Astrocyte (in vitro differentiated cells and primary cell): ENCODE measurements at regions not wholly inside any gene's neighbourhood (a gene's known extent, or its start where the extent isn't known, plus 50 kb on each side); places are given as distances from the start of the nearest gene placed in this dataset.

Experiments
- DNase-seq: peaks from one replicate; pipeline ENCODE4 v3.0.0-alpha.2; 2010; ENCODE audit warnings: low read depth
- FAIRE-seq: peaks from 2 replicates; lab custom pipeline; 2011; peaks lifted over from hg19 to GRCh38; lab: Jason Lieb, UNC
- H2AFZ ChIP-seq: 2 replicates; pipeline ENCODE4 v1.6.0; 2012; ENCODE audit warnings: low read depth, low read length, inconsistent platforms
- H3K27ac ChIP-seq: 2 replicates; pipeline ENCODE4 v1.5.1; 2011; ENCODE audit warnings: low read depth, low read length, inconsistent platforms
- H3K27me3 ChIP-seq: 2 replicates; pipeline ENCODE4 v1.6.0; 2011; ENCODE audit warnings: low read length, inconsistent platforms; ENCODE audit not compliant: insufficient read depth
- H3K36me3 ChIP-seq: 2 replicates; pipeline ENCODE4 v1.5.1; 2011; ENCODE audit warnings: low read length, inconsistent platforms; ENCODE audit not compliant: insufficient read depth
- H3K4me1 ChIP-seq: 2 replicates; pipeline ENCODE4 v1.5.1; 2011; ENCODE audit warnings: low read length, inconsistent platforms; ENCODE audit not compliant: insufficient read depth
- H3K4me2 ChIP-seq: 2 replicates; pipeline ENCODE4 v1.6.0; 2012; ENCODE audit warnings: low read length, inconsistent platforms
- H3K4me3 ChIP-seq: 2 replicates; pipeline ENCODE4 v1.5.1; 2011; ENCODE audit warnings: low read depth, mild to moderate bottlenecking, low read length, inconsistent platforms; ENCODE audit not compliant: insufficient read depth
- H3K79me2 ChIP-seq: 2 replicates; pipeline ENCODE4 v1.6.0; 2012; ENCODE audit warnings: mild to moderate bottlenecking, low read length, inconsistent platforms; ENCODE audit not compliant: insufficient read depth
- H3K9ac ChIP-seq: 2 replicates; pipeline ENCODE4 v1.6.0; 2012; ENCODE audit warnings: mild to moderate bottlenecking, low read length, inconsistent platforms
- H3K9me3 ChIP-seq: 2 replicates; pipeline ENCODE4 v1.5.1; 2012; ENCODE audit warnings: low read depth, mild to moderate bottlenecking, low read length, inconsistent platforms; ENCODE audit not compliant: insufficient read depth
- H4K20me1 ChIP-seq: 2 replicates; pipeline ENCODE4 v1.6.0; 2012; ENCODE audit warnings: low read length, inconsistent platforms; ENCODE audit not compliant: insufficient read depth
- H3K27ac Mint-ChIP-seq: one replicate; pipeline ENCODE4 v1.8.0; 2021; ENCODE audit warnings: mild to moderate bottlenecking, mixed read lengths; ENCODE audit not compliant: unreplicated experiment
- H3K27me3 Mint-ChIP-seq: one replicate; pipeline ENCODE4 v1.8.0; 2021; ENCODE audit warnings: low read depth, mixed read lengths; ENCODE audit not compliant: unreplicated experiment
- H3K36me3 Mint-ChIP-seq: one replicate; pipeline ENCODE4 v1.8.0; 2021; ENCODE audit warnings: low read depth, mixed read lengths; ENCODE audit not compliant: unreplicated experiment
- H3K4me1 Mint-ChIP-seq: one replicate; pipeline ENCODE4 v1.8.0; 2021; ENCODE audit warnings: low read depth, mixed read lengths; ENCODE audit not compliant: unreplicated experiment
- H3K4me3 Mint-ChIP-seq: one replicate; pipeline ENCODE4 v1.8.0; 2021; ENCODE audit warnings: mild to moderate bottlenecking, moderate library complexity, mixed read lengths; ENCODE audit not compliant: unreplicated experiment
- H3K9me3 Mint-ChIP-seq: one replicate; pipeline ENCODE4 v1.8.0; 2021; ENCODE audit warnings: mild to moderate bottlenecking, mixed read lengths; ENCODE audit not compliant: unreplicated experiment
- EZH2 ChIP-seq: IDR thresholded peaks from 2 replicates; pipeline ENCODE4 v1.6.1; 2012; ENCODE audit warnings: mild to moderate bottlenecking, low read length, inconsistent platforms; ENCODE audit not compliant: insufficient read depth
- TF ChIP-seq, protein P1 (sequence below): IDR thresholded peaks from 2 replicates; pipeline ENCODE4 v1.5.1; 2011; ENCODE audit warnings: low read depth, mild to moderate bottlenecking, inconsistent platforms, low read length, moderate library complexity; ENCODE audit not compliant: insufficient read depth

- peaks cover 11% of the 10 kb centered on the region for H3K4me1 Mint-ChIP-seq
- no peak for TF ChIP-seq EZH2
- TF ChIP-seq, protein P1, sequence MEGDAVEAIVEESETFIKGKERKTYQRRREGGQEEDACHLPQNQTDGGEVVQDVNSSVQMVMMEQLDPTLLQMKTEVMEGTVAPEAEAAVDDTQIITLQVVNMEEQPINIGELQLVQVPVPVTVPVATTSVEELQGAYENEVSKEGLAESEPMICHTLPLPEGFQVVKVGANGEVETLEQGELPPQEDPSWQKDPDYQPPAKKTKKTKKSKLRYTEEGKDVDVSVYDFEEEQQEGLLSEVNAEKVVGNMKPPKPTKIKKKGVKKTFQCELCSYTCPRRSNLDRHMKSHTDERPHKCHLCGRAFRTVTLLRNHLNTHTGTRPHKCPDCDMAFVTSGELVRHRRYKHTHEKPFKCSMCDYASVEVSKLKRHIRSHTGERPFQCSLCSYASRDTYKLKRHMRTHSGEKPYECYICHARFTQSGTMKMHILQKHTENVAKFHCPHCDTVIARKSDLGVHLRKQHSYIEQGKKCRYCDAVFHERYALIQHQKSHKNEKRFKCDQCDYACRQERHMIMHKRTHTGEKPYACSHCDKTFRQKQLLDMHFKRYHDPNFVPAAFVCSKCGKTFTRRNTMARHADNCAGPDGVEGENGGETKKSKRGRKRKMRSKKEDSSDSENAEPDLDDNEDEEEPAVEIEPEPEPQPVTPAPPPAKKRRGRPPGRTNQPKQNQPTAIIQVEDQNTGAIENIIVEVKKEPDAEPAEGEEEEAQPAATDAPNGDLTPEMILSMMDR: no peak
- peak overlapping the region; percentile 47 for H3K4me3 ChIP-seq
- H3K27ac ChIP-seq: no peak overlapping the region
- FAIRE-seq (no peak), DNase-seq (peak; percentile 59)
- peaks cover 2% of the 10 kb centered on the region for H3K27me3 ChIP-seq
- peak overlapping the region; percentile 57 for H3K4me3 Mint-ChIP-seq
- no peaks in the 10 kb centered on the region for H4K20me1 ChIP-seq
- H3K9me3 Mint-ChIP-seq: peaks cover 6% of the 10 kb centered on the region
- peaks cover 1% of the 10 kb centered on the region for H3K27me3 Mint-ChIP-seq
- peak overlapping the region; percentile 96 for H2AFZ ChIP-seq
- H3K9ac ChIP-seq: peak overlapping the region; percentile 71
- H3K4me1 ChIP-seq: peaks cover 6% of the 10 kb centered on the region
- H3K9me3 ChIP-seq: no peaks in the 10 kb centered on the region
- H3K79me2 ChIP-seq: no peaks in the 10 kb centered on the region
- peak overlapping the region; percentile 92 for H3K4me2 ChIP-seq
- no peaks in the 10 kb centered on the region for H3K36me3 ChIP-seq
- no peak overlapping the region for H3K27ac Mint-ChIP-seq
- no peaks in the 10 kb centered on the region for H3K36me3 Mint-ChIP-seq
Measured at GRCh38 chr12:98456576-98457573, 58.5 kb upstream of the TMPO start.

GRCh38 chr12:98464190-98464589, 51.2 kb upstream of the TMPO start:
- H3K27me3 Mint-ChIP-seq: no peaks in the 10 kb centered on the region
- Histone ChIP-seq H3K4me3 (no peak overlapping the region), H3K9me3 (no peaks in the 10 kb centered on the region), H3K36me3 (no peaks in the 10 kb centered on the region), H3K4me1 (no peaks in the 10 kb centered on the region), H2AFZ (no peak overlapping the region), H3K79me2 (no peaks in the 10 kb centered on the region), H3K9ac (no peak overlapping the region), H3K27me3 (peaks cover 2% of the 10 kb centered on the region), H4K20me1 (no peaks in the 10 kb centered on the region), H3K27ac (no peak overlapping the region), H3K4me2 (no peak overlapping the region)
- H3K27ac Mint-ChIP-seq: no peak overlapping the region
- TF ChIP-seq, protein P1: no peak
- no peak for TF ChIP-seq EZH2
- DNase-seq (peak; percentile 23), FAIRE-seq (no peak)
- H3K36me3 Mint-ChIP-seq: no peaks in the 10 kb centered on the region
- no peaks in the 10 kb centered on the region for H3K9me3 Mint-ChIP-seq
- H3K4me3 Mint-ChIP-seq: no peak overlapping the region
- peaks cover 8% of the 10 kb centered on the region for H3K4me1 Mint-ChIP-seq

DNA sequence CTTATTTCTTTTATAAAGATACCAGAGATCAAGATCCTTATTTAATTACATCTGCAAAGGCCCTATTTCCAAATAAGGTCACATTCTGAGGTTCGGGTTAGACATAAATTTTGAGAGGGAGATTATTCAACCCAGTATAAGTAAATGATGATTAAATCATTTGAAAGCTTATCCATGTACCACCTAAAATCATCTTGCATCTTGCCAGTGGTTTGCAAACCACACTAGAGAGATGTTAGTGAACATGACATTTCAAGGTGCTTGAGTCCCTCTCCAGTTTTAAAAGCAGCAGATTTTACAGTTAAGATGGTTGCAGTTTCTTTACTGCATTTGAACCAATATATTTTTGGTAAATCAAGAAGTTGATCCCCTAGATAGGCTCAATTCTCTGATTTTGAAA, 49.9 kb upstream of the TMPO start:
- Histone ChIP-seq H2AFZ (no peak overlapping the region), H4K20me1 (no peaks in the 10 kb centered on the region), H3K9ac (no peak overlapping the region), H3K4me1 (no peaks in the 10 kb centered on the region), H3K79me2 (no peaks in the 10 kb centered on the region), H3K4me2 (no peak overlapping the region), H3K36me3 (no peaks in the 10 kb centered on the region), H3K27ac (no peak overlapping the region), H3K27me3 (peaks cover 2% of the 10 kb centered on the region), H3K9me3 (no peaks in the 10 kb centered on the region), H3K4me3 (no peak overlapping the region)
- Mint-ChIP-seq H3K9me3 (no peaks in the 10 kb centered on the region), H3K4me3 (no peak overlapping the region), H3K27ac (no peak overlapping the region), H3K4me1 (peaks cover 8% of the 10 kb centered on the region), H3K36me3 (no peaks in the 10 kb centered on the region), H3K27me3 (no peaks in the 10 kb centered on the region)
- no peak for DNase-seq
- no peak for FAIRE-seq
- TF ChIP-seq EZH2: no peak
- TF ChIP-seq, protein P1: no peak
